Tibial nerve (tissue), 4 donors: ENCODE measurements at regions not wholly inside any gene's neighbourhood (a gene's known extent, or its start where the extent isn't known, plus 50 kb on each side); places are given as distances from the start of the nearest gene placed in this dataset.

Source experiments
- EP300 ChIP-seq, 2 donors: sonication (generic); formaldehyde crosslinking; IDR thresholded peaks; one replicate each; pipeline ENCODE4 v1.6.1; 2017; ENCODE audit warnings: antibody characterized with exemption in 2 of 2, mild to moderate bottlenecking in 1 of 2
- POLR2A ChIP-seq, 2 donors: fragments of 450-650 bp; IDR thresholded peaks; one replicate each; pipeline ENCODE4 v1.6.1; 2017; ENCODE audit warnings: antibody characterized with exemption in 2 of 2, mild to moderate bottlenecking in 2 of 2, moderate library complexity in 2 of 2
- TF ChIP-seq, protein P1 (sequence below), 5 experiments: fragments of 200-600 bp in 3 of 5; fragments of 450-650 bp in 2 of 5; sonication (generic) in 3 of 5; IDR thresholded peaks; one replicate each; pipeline ENCODE4 v1.5.1; 2016 to 2019; ENCODE audit warnings: antibody characterized with exemption in 5 of 5, mild to moderate bottlenecking in 3 of 5, moderate library complexity in 2 of 5

DNA sequence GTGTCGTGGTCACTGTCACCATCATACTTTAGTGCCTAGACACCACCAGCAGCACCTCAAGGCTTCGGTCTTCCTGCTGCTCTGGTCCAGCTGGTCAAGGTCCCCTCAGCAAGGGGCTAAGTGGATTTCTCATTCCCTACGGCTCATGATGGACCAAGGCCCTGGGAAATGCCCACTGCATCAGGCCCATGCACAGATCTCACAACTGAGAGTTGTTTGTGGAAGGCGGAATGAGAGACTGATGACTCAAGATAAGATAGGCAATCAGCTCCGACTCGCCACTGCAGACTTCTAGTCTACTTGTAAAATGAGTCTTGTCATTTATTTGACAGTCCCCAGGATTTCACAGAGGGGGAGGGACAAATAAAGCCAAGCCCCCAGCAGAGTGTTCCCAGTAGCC, 108.4 kb upstream of the TBX20 start:
- TF ChIP-seq, protein P1, sequence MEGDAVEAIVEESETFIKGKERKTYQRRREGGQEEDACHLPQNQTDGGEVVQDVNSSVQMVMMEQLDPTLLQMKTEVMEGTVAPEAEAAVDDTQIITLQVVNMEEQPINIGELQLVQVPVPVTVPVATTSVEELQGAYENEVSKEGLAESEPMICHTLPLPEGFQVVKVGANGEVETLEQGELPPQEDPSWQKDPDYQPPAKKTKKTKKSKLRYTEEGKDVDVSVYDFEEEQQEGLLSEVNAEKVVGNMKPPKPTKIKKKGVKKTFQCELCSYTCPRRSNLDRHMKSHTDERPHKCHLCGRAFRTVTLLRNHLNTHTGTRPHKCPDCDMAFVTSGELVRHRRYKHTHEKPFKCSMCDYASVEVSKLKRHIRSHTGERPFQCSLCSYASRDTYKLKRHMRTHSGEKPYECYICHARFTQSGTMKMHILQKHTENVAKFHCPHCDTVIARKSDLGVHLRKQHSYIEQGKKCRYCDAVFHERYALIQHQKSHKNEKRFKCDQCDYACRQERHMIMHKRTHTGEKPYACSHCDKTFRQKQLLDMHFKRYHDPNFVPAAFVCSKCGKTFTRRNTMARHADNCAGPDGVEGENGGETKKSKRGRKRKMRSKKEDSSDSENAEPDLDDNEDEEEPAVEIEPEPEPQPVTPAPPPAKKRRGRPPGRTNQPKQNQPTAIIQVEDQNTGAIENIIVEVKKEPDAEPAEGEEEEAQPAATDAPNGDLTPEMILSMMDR (IDR thresholded peaks at IDR 0.05), result no peak
- TF ChIP-seq POLR2A (IDR thresholded peaks at IDR 0.05), result no peak
- no peak for TF ChIP-seq EP300 (IDR thresholded peaks at IDR 0.05)
